ENCODE measurements at regions not wholly inside any gene's neighbourhood (a gene's known extent, or its start where the extent isn't known, plus 50 kb on each side); places are given as distances from the start of the nearest gene placed in this dataset.

GRCh38 chr2:51667679-51668078 lies 635.7 kb upstream of the NRXN1 start:
- TF ChIP-seq, protein P1, sequence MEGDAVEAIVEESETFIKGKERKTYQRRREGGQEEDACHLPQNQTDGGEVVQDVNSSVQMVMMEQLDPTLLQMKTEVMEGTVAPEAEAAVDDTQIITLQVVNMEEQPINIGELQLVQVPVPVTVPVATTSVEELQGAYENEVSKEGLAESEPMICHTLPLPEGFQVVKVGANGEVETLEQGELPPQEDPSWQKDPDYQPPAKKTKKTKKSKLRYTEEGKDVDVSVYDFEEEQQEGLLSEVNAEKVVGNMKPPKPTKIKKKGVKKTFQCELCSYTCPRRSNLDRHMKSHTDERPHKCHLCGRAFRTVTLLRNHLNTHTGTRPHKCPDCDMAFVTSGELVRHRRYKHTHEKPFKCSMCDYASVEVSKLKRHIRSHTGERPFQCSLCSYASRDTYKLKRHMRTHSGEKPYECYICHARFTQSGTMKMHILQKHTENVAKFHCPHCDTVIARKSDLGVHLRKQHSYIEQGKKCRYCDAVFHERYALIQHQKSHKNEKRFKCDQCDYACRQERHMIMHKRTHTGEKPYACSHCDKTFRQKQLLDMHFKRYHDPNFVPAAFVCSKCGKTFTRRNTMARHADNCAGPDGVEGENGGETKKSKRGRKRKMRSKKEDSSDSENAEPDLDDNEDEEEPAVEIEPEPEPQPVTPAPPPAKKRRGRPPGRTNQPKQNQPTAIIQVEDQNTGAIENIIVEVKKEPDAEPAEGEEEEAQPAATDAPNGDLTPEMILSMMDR (IDR thresholded peaks at IDR 0.05; ENCODE audit: low read depth, low read length) = no peak
- CTCF ChIA-PET = no interaction called here
- no peaks in the 10 kb centered on the region for H3K27me3 ChIP-seq (ENCODE audit: control insufficient read depth, insufficient read depth, low read length)
- no peak for DNase-seq (ENCODE audit: low read depth, low spot score)
- H3K9me3 ChIP-seq (ENCODE audit: control insufficient read depth, insufficient read depth, low read length) = no peaks in the 10 kb centered on the region
- POLR2A ChIA-PET = no interaction called here
- no peak overlapping the region for H3K27ac ChIP-seq (ENCODE audit: low read depth, low read length)
- H3K4me3 ChIP-seq (ENCODE audit: low read depth, low read length) = no peak overlapping the region

DNA sequence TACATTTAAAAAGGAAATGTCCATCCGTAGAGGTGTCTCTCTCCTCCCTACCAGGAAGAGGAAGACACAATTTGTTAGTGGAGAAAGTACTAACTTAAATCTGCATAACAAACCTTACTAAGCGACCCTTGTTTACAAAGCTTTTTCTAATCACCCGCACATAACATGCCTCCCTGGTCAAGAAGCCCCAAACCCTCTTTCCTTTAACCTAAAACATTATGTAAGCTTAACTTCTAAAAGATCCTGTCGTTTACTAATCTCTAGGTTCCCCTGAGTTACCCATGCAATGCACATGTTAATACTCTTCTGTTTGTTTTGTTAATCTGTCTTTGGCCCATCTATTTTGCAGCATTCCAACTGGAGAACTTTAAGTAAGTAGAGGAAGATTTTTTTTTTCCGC lies 630.3 kb upstream of the NRXN1 start:
- Histone ChIP-seq H3K27ac (ENCODE audit: low read depth, low read length) (no peak overlapping the region), H3K9me3 (ENCODE audit: control insufficient read depth, insufficient read depth, low read length) (no peaks in the 10 kb centered on the region), H3K27me3 (ENCODE audit: control insufficient read depth, insufficient read depth, low read length) (no peaks in the 10 kb centered on the region), H3K4me3 (ENCODE audit: low read depth, low read length) (no peak overlapping the region)
- no peak for DNase-seq (ENCODE audit: low read depth, low spot score)
- POLR2A ChIA-PET = no interaction called here
- CTCF ChIA-PET = no interaction called here
- TF ChIP-seq, protein P1 (IDR thresholded peaks at IDR 0.05; ENCODE audit: low read depth, low read length) = no peak

GRCh38 chr2:51657849-51658248 lies 625.9 kb upstream of the NRXN1 start:
- CTCF ChIA-PET = no interaction called here
- POLR2A ChIA-PET = no interaction called here
- Histone ChIP-seq H3K4me3 (ENCODE audit: low read depth, low read length) (no peak overlapping the region), H3K27ac (ENCODE audit: low read depth, low read length) (no peak overlapping the region), H3K9me3 (ENCODE audit: control insufficient read depth, insufficient read depth, low read length) (no peaks in the 10 kb centered on the region), H3K27me3 (ENCODE audit: control insufficient read depth, insufficient read depth, low read length) (no peaks in the 10 kb centered on the region)
- TF ChIP-seq, protein P1 (IDR thresholded peaks at IDR 0.05; ENCODE audit: low read depth, low read length) = no peak
- no peak for DNase-seq (ENCODE audit: low read depth, low spot score)

DNA sequence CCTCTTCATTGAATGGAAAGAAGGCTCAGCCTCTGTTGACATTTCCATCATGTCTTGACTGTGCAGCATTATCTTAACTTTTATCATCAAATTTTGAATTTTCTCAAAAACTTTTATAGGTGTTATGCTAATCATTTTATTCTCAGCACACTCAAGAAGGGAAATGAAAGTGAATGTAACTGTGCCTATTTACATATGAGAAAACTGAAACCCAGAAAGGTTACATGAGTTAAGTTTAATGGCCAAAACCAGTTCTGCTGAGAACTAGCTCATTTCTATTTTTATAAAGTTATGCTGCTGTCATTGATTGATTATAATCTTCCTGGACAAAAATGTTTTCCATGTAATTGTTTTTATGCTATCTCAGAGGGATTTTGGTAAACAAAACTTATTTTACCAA lies 618.8 kb upstream of the NRXN1 start:
- no peak overlapping the region for H3K4me3 ChIP-seq (ENCODE audit: low read depth, low read length)
- no peak for DNase-seq (ENCODE audit: low read depth, low spot score)
- no peaks in the 10 kb centered on the region for H3K27me3 ChIP-seq (ENCODE audit: control insufficient read depth, insufficient read depth, low read length)
- TF ChIP-seq, protein P1 (IDR thresholded peaks at IDR 0.05; ENCODE audit: low read depth, low read length) = no peak
- H3K9me3 ChIP-seq (ENCODE audit: control insufficient read depth, insufficient read depth, low read length) = no peaks in the 10 kb centered on the region
- no peak overlapping the region for H3K27ac ChIP-seq (ENCODE audit: low read depth, low read length)
- POLR2A ChIA-PET = no interaction called here
- CTCF ChIA-PET = no interaction called here

GRCh38 chr2:51649366-51649765 lies 617.4 kb upstream of the NRXN1 start:
- DNase-seq (ENCODE audit: low read depth, low spot score) = no peak
- POLR2A ChIA-PET = no interaction called here
- no peaks in the 10 kb centered on the region for H3K9me3 ChIP-seq (ENCODE audit: control insufficient read depth, insufficient read depth, low read length)

More at GRCh38 chr2:51649366-51649765, 617.4 kb upstream of the NRXN1 start:
- no peak overlapping the region for H3K4me3 ChIP-seq (ENCODE audit: low read depth, low read length)
- no peak overlapping the region for H3K27ac ChIP-seq (ENCODE audit: low read depth, low read length)
- TF ChIP-seq, protein P1 (IDR thresholded peaks at IDR 0.05; ENCODE audit: low read depth, low read length) = peak; percentile 51
- CTCF ChIA-PET = interaction anchor here (1.2 to 1.3 kb wide), 2 partner anchors 11 to 1113 kb away, joined by 3 read pairs; no protein-coding TSS in a partner anchor
- H3K27me3 ChIP-seq (ENCODE audit: control insufficient read depth, insufficient read depth, low read length) = no peaks in the 10 kb centered on the region

Measured in AG04450 (cell line).